ENCODE measurements at regions not wholly inside any gene's neighbourhood (a gene's known extent, or its start where the extent isn't known, plus 50 kb on each side); places are given as distances from the start of the nearest gene placed in this dataset.

GRCh38 chr3:56882896-56883295, 81.1 kb upstream of the ARHGEF3 start:
- peaks cover 7% of the 10 kb centered on the region for H3K4me1 Mint-ChIP-seq
- TF ChIP-seq CREM (CRISPR knock-in tag; IDR thresholded peaks at IDR 0.05) (no peak), ZNF425 (CRISPR knock-in tag; conservative IDR thresholded peaks at IDR 0.05) (no peak), ZBTB21 (CRISPR knock-in tag; IDR thresholded peaks at IDR 0.05; ENCODE audit: borderline replicate concordance) (no peak), RELA (CRISPR knock-in tag; IDR thresholded peaks at IDR 0.05; ENCODE audit: borderline replicate concordance) (no peak), ZBTB43 (CRISPR knock-in tag; IDR thresholded peaks at IDR 0.05) (no peak), CBFB (CRISPR knock-in tag; IDR thresholded peaks at IDR 0.05; ENCODE audit: low read depth) (no peak)
- H3K4me3 Mint-ChIP-seq: no peak overlapping the region
- H3K9me3 Mint-ChIP-seq: peaks cover 9% of the 10 kb centered on the region; the same call in 1 of the 2 replicates
- DNase-seq (ENCODE audit: low spot score): no peak
- ATAC-seq: no peak
- CTCF ChIA-PET: no interaction called here
- POLR2A ChIA-PET: interaction anchor here (0.6 kb wide), 1 partner anchor 149 kb away, joined by 6 read pairs; no protein-coding TSS in a partner anchor
- H3K36me3 Mint-ChIP-seq: no peaks in the 10 kb centered on the region
- no peaks in the 10 kb centered on the region for H3K27me3 Mint-ChIP-seq (ENCODE audit: low read depth)
- H3K27ac Mint-ChIP-seq: no peak overlapping the region

GRCh38 chr3:56881841-56882240, 80.1 kb upstream of the ARHGEF3 start:
- ATAC-seq (no peak), DNase-seq (ENCODE audit: low spot score) (no peak)
- Mint-ChIP-seq H3K27me3 (ENCODE audit: low read depth) (no peaks in the 10 kb centered on the region), H3K4me3 (no peak overlapping the region), H3K36me3 (no peaks in the 10 kb centered on the region), H3K9me3 (peaks cover 9% of the 10 kb centered on the region; the same call in 1 of the 2 replicates), H3K27ac (no peak overlapping the region), H3K4me1 (peaks cover 10% of the 10 kb centered on the region)
- ChIA-PET CTCF (interaction anchor here (0.9 kb wide), 1 partner anchor 84 kb away, joined by 4 read pairs; no protein-coding TSS in a partner anchor), POLR2A (no interaction called here)
- no peak for TF ChIP-seq OVOL2 (CRISPR knock-in tag; IDR thresholded peaks at IDR 0.05; ENCODE audit: borderline replicate concordance)
- no peak for TF ChIP-seq STAT6 (CRISPR knock-in tag; conservative IDR thresholded peaks at IDR 0.05; ENCODE audit: low read depth)
- TF ChIP-seq SMAD3 (CRISPR knock-in tag; IDR thresholded peaks at IDR 0.05; ENCODE audit: borderline replicate concordance): no peak
- no peak for TF ChIP-seq ATF2 (CRISPR knock-in tag; IDR thresholded peaks at IDR 0.05; ENCODE audit: borderline replicate concordance, low read depth)
- TF ChIP-seq AFF4 (CRISPR knock-in tag; IDR thresholded peaks at IDR 0.05; ENCODE audit: borderline replicate concordance): no peak
- no peak for TF ChIP-seq ZNF512 (CRISPR knock-in tag; IDR thresholded peaks at IDR 0.05; ENCODE audit: borderline replicate concordance)
- TF ChIP-seq MAX (CRISPR knock-in tag; IDR thresholded peaks at IDR 0.05): no peak
- TF ChIP-seq HMGXB4 (CRISPR knock-in tag; IDR thresholded peaks at IDR 0.05): no peak
- no peak for TF ChIP-seq ZNF396 (CRISPR knock-in tag; IDR thresholded peaks at IDR 0.05; ENCODE audit: borderline replicate concordance)
- no peak for TF ChIP-seq ETV6 (CRISPR knock-in tag; IDR thresholded peaks at IDR 0.05)
- no peak for TF ChIP-seq JAZF1 (CRISPR knock-in tag; IDR thresholded peaks at IDR 0.05)
- no peak for TF ChIP-seq NR3C1 (CRISPR knock-in tag; conservative IDR thresholded peaks at IDR 0.05; ENCODE audit: low read depth)
- no peak for TF ChIP-seq TP53 (CRISPR knock-in tag; IDR thresholded peaks at IDR 0.05)
- TF ChIP-seq SP1 (CRISPR knock-in tag; conservative IDR thresholded peaks at IDR 0.05): no peak
